H1 (cell line): ENCODE measurements at regions not wholly inside any gene's neighbourhood (a gene's known extent, or its start where the extent isn't known, plus 50 kb on each side); places are given as distances from the start of the nearest gene placed in this dataset.

Source experiments
- CTCF ChIA-PET: fragments of 300-600 bp; sonication (Branson Sonifier 250); formaldehyde crosslinking; loops from one replicate; lab custom pipeline; 2021; ENCODE audit not compliant: partially characterized antibody; lab: Charles Lee
- POLR2A ChIA-PET: fragments of 300-600 bp; sonication (Branson Sonifier 250); formaldehyde crosslinking; loops from one replicate; lab custom pipeline; 2021; ENCODE audit warnings: inconsistent platforms; ENCODE audit not compliant: partially characterized antibody; lab: Charles Lee
- DNase-seq, 2 experiments: peaks; one replicate each; pipeline versions ENCODE4 v3.0.0 to v3.0.0-alpha.2; 2010 to 2022; ENCODE audit warnings: low spot score in 2 of 2, low read depth in 1 of 2, mixed read lengths in 1 of 2
- FAIRE-seq: peaks from 2 replicates; lab custom pipeline; 2011; peaks lifted over from hg19 to GRCh38; lab: Jason Lieb, UNC
- H2AFZ ChIP-seq: 2 replicates; pipeline ENCODE4 v1.8.1; 2012; ENCODE audit warnings: low read length, inconsistent platforms
- H2AK5ac ChIP-seq: 2 replicates; pipeline ENCODE4 v1.6.1; 2013; ENCODE audit warnings: low read depth, low read length
- H2BK120ac ChIP-seq: replicated peaks from 2 replicates; pipeline ENCODE3; 2013; ENCODE audit warnings: low read depth, low read length, inconsistent platforms
- H2BK12ac ChIP-seq: 2 replicates; pipeline ENCODE4 v1.6.1; 2013; ENCODE audit warnings: low read depth, low read length
- H2BK15ac ChIP-seq: 2 replicates; pipeline ENCODE4 v1.6.1; 2013; ENCODE audit warnings: low read length
- H2BK20ac ChIP-seq: 2 replicates; pipeline ENCODE4 v1.6.1; 2013; ENCODE audit warnings: low read length
- H2BK5ac ChIP-seq: 2 replicates; pipeline ENCODE4 v1.6.1; 2013; ENCODE audit warnings: low read depth, low read length
- H3K14ac ChIP-seq: 2 replicates; pipeline ENCODE4 v1.6.1; 2013; ENCODE audit warnings: inconsistent platforms; ENCODE audit not compliant: insufficient read length
- H3K18ac ChIP-seq: 2 replicates; pipeline ENCODE4 v1.6.1; 2013; ENCODE audit warnings: low read length; ENCODE audit errors: extremely low read depth
- H3K23ac ChIP-seq: 2 replicates; pipeline ENCODE4 v1.6.1; 2013; ENCODE audit warnings: inconsistent platforms; ENCODE audit not compliant: insufficient read length
- H3K23me2 ChIP-seq: 2 replicates; pipeline ENCODE4 v1.6.1; 2013; ENCODE audit warnings: low read depth, low read length
- H3K27ac ChIP-seq: 2 replicates; pipeline ENCODE4 v1.6.1; 2011; ENCODE audit warnings: low read depth, low read length, inconsistent platforms
- H3K27me3 ChIP-seq, 4 experiments: replicated peaks in 1 of 4; 1 replicate in 1 of 4; 2 replicates in 3 of 4; pipeline versions ENCODE4 v1.6.1 to v1.8.1; 2011 to 2013; ENCODE audit warnings: low read length in 3 of 4, mild to moderate bottlenecking in 3 of 4, inconsistent platforms in 2 of 4, mixed read lengths in 2 of 4, moderate library complexity in 1 of 4; ENCODE audit not compliant: control insufficient read depth in 3 of 4, insufficient read depth in 3 of 4; ENCODE audit errors: extremely low read depth in 1 of 4
- H3K36me3 ChIP-seq, 4 experiments: 2 replicates each; pipeline versions ENCODE4 v1.6.1 to v1.8.1; 2011 to 2013; ENCODE audit warnings: mild to moderate bottlenecking in 4 of 4, low read length in 3 of 4, moderate library complexity in 2 of 4, control low read depth in 1 of 4, inconsistent platforms in 1 of 4; ENCODE audit not compliant: insufficient read depth in 4 of 4, control insufficient read depth in 2 of 4
- H3K4ac ChIP-seq: replicated peaks from 2 replicates; pipeline ENCODE3; 2013; ENCODE audit warnings: low read length, low read depth, mixed read lengths, inconsistent platforms; ENCODE audit not compliant: insufficient read length
- H3K4me1 ChIP-seq, 4 experiments: replicated peaks in 1 of 4; 1 replicate in 1 of 4; 2 replicates in 3 of 4; pipeline versions ENCODE4 v1.6.1 to v1.8.1; 2011 to 2013; ENCODE audit warnings: low read length in 3 of 4, inconsistent platforms in 2 of 4, mixed read lengths in 1 of 4; ENCODE audit not compliant: insufficient read depth in 4 of 4, control insufficient read depth in 3 of 4
- H3K4me2 ChIP-seq, 2 experiments: 2 replicates each; pipeline versions ENCODE4 v1.6.1 to v1.8.1; 2011 to 2013; ENCODE audit warnings: low read depth in 2 of 2, low read length in 2 of 2, control low read depth in 1 of 2, inconsistent platforms in 1 of 2, mild to moderate bottlenecking in 1 of 2; ENCODE audit not compliant: insufficient read depth in 1 of 2
- H3K4me3 ChIP-seq, 4 experiments: fragments of 200-600, 300-600 bp in 1 of 4; sonication (generic), shearing (Covaris generic), sonication (Bioruptor Twin) in 1 of 4; 2 replicates each; pipeline versions ENCODE4 v1.5.1 to v1.8.1; 2011 to 2016; ENCODE audit warnings: low read length in 4 of 4, low read depth in 3 of 4, control low read depth in 2 of 4, inconsistent platforms in 2 of 4, mild to moderate bottlenecking in 2 of 4, mixed read lengths in 1 of 4, moderate library complexity in 1 of 4; ENCODE audit not compliant: insufficient read depth in 2 of 4; ENCODE audit errors: extremely low read depth in 1 of 4
- H3K56ac ChIP-seq: replicated peaks from 2 replicates; pipeline ENCODE3; 2013; ENCODE audit warnings: low read depth, mild to moderate bottlenecking, mixed read lengths, low read length, inconsistent platforms; ENCODE audit not compliant: insufficient read length
- H3K79me1 ChIP-seq: 2 replicates; pipeline ENCODE4 v1.6.1; 2013; ENCODE audit warnings: low read depth, low read length, control low read depth
- H3K79me2 ChIP-seq, 2 experiments: 2 replicates each; pipeline versions ENCODE4 v1.6.1 to v1.8.1; 2012 to 2013; ENCODE audit warnings: low read length in 2 of 2, mild to moderate bottlenecking in 2 of 2, inconsistent platforms in 1 of 2; ENCODE audit not compliant: insufficient read depth in 2 of 2, control insufficient read depth in 1 of 2
- H3K9ac ChIP-seq, 4 experiments: replicated peaks in 1 of 4; 1 replicate in 1 of 4; 2 replicates in 3 of 4; pipeline versions ENCODE4 v1.6.1 to v1.8.1; 2011 to 2013; ENCODE audit warnings: low read depth in 3 of 4, low read length in 3 of 4, control low read depth in 2 of 4, mild to moderate bottlenecking in 2 of 4, moderate library complexity in 2 of 4, inconsistent platforms in 1 of 4; ENCODE audit errors: extremely low read depth in 1 of 4
- H3K9me3 ChIP-seq, 2 experiments: 2 replicates each; pipeline versions ENCODE4 v1.6.1 to v1.8.1; 2012 to 2013; ENCODE audit warnings: mild to moderate bottlenecking in 2 of 2, moderate library complexity in 2 of 2, control low read depth in 1 of 2, inconsistent platforms in 1 of 2, low read depth in 1 of 2, low read length in 1 of 2, mixed read lengths in 1 of 2; ENCODE audit not compliant: insufficient read depth in 2 of 2
- H4K20me1 ChIP-seq, 2 experiments: replicated peaks in 1 of 2; 2 replicates each; pipeline versions ENCODE3 to v1.8.1; 2011 to 2013; ENCODE audit warnings: inconsistent platforms in 2 of 2, low read length in 2 of 2, mild to moderate bottlenecking in 1 of 2; ENCODE audit not compliant: insufficient read depth in 2 of 2, control insufficient read depth in 1 of 2
- H4K5ac ChIP-seq: 2 replicates; pipeline ENCODE4 v1.6.1; 2013; ENCODE audit warnings: low read length, low read depth, mixed read lengths, inconsistent platforms; ENCODE audit not compliant: insufficient read length
- H4K8ac ChIP-seq: 2 replicates; pipeline ENCODE4 v1.8.0; 2013; ENCODE audit warnings: mild to moderate bottlenecking, moderate library complexity, low read length, inconsistent platforms; ENCODE audit not compliant: insufficient read depth; ENCODE audit errors: extremely low read depth
- H4K91ac ChIP-seq: replicated peaks from 2 replicates; pipeline ENCODE3; 2013; ENCODE audit warnings: low read length, mixed read lengths, inconsistent platforms; ENCODE audit not compliant: insufficient read length
- EZH2 ChIP-seq: fragments of 200-600 bp; sonication (generic); IDR thresholded peaks from 2 replicates; pipeline ENCODE4 v1.7.1; 2012; ENCODE audit warnings: low read depth, mild to moderate bottlenecking, moderate library complexity, low read length, inconsistent platforms; ENCODE audit not compliant: severe bottlenecking
- SIN3A ChIP-seq, 2 experiments: IDR thresholded peaks in 1 of 2; conservative IDR thresholded peaks in 1 of 2; 2 replicates each; pipeline ENCODE4 v1.6.1; 2011 to 2012; ENCODE audit warnings: low read length in 2 of 2, improper control_type of control experiment in 1 of 2, low read depth in 1 of 2, mild to moderate bottlenecking in 1 of 2
- SIX5 ChIP-seq: IDR thresholded peaks from 2 replicates; pipeline ENCODE4 v1.6.1; 2011; ENCODE audit warnings: mild to moderate bottlenecking, low read depth, low read length
- SP2 ChIP-seq: IDR thresholded peaks from 2 replicates; pipeline ENCODE4 v1.6.1; 2012; ENCODE audit warnings: mild to moderate bottlenecking, low read length, inconsistent platforms
- SUZ12 ChIP-seq: fragments of 200-600 bp; sonication (generic); IDR thresholded peaks from 2 replicates; pipeline ENCODE4 v1.6.1; 2012; ENCODE audit warnings: mild to moderate bottlenecking, inconsistent platforms, low read length, moderate library complexity, mixed read lengths
- WGBS, 2 experiments: shearing (Covaris generic) in 1 of 2; methylation state at CpG; one replicate each; pipeline versions ENCODE4 v1.1.6 to v1.1.7; 2013 to 2015; ENCODE audit warnings: low lambda C conversion rate in 2 of 2, mixed read lengths in 2 of 2, inconsistent platforms in 1 of 2, low coverage in 1 of 2, missing lambda C conversion rate in 1 of 2; ENCODE audit not compliant: insufficient replicate concordance in 2 of 2, insufficient coverage in 1 of 2, insufficient read length in 1 of 2; ENCODE audit errors: extremely low coverage in 1 of 2, missing lambda C conversion rate in 1 of 2; 5-methylcytosine and 5-hydroxymethylcytosine counted together

DNA sequence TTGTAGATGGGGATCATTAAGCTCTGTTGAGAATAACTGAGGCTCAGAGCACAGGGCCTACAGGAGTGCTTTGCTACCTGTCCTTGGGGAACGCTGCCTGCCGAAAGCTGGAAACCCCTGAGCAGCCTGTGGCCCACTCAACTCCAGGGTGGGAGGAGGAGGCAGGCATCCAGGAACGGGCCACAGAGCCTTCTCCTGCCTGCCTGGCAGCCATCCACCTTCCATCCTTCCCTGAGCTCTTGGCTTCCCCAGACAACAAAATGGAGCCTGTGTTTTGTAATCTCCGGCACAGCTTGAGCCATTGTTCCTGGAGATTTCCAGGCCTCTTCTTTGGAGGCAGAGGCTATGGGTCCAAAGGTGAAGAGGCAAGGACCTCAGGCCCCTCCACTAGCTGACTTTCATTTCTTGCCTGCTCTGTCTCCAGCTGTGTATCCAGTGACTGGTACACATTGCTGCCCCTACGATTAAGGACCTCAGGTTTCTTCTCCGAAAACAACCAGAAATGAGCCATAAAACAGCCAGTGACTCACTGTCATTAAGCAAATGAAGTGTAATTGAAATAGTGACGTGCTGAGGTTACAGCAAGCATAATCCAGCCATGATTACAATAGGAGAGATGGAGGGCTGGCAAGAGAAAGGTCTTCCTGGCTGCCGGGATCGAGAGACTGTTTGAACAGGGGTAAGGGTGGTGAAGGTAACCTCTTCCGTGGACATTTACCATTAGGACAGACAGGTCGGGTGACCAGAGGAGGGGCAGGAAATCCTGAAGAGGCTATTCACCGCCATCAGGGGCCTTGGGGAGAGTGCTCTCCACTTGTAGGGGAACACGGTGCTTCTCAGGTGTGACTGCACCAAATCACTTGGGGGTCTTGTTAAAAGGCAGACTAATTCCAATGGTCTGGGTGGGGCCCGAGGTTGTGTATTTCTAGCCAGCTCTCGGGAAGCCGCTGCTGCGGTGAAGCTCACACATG lies 56.3 kb upstream of the KCNA5 start:
- TF ChIP-seq SIN3A (conservative IDR thresholded peaks at IDR 0.05 in 1 of 2, IDR thresholded peaks at IDR 0.05 in 1 of 2; ENCODE audit: low read depth in 1 of 2, low read length in 2 of 2) (no peak), SP2 (no peak), EZH2 (no peak), SIX5 (no peak), SUZ12 (no peak)
- Histone ChIP-seq H2BK15ac (no peak overlapping the region; the same call in 1 of the 2 replicates), H2BK20ac (no peak overlapping the region), H3K79me1 (no peaks in the 10 kb centered on the region), H3K27me3 (no peaks in the 10 kb centered on the region; a peak in 2 of 7 replicates), H4K8ac (no peak overlapping the region), H4K5ac (no peak overlapping the region), H3K79me2 (no peaks in the 10 kb centered on the region), H3K23ac (no peak overlapping the region), H3K14ac (no peak overlapping the region), H2AK5ac (no peak overlapping the region), H3K56ac (no peak overlapping the region), H2BK5ac (no peak overlapping the region), H3K4me2 (no peak overlapping the region), H3K18ac (no peak overlapping the region), H2AFZ (no peak overlapping the region), H3K27ac (no peak overlapping the region), H3K4me3 (no peak overlapping the region), H3K23me2 (no peaks in the 10 kb centered on the region), H4K91ac (no peak overlapping the region), H2BK12ac (no peak overlapping the region), H3K9me3 (no peaks in the 10 kb centered on the region), H2BK120ac (no peak overlapping the region), H3K4me1 (peaks cover 0 to 7% (median 7%) of the 10 kb centered on the region in 4 experiments; a peak in 6 of 7 replicates), H3K9ac (no peak overlapping the region), H3K4ac (no peak overlapping the region), H3K36me3 (no peaks in the 10 kb centered on the region), H4K20me1 (no peaks in the 10 kb centered on the region)
- ChIA-PET POLR2A (no interaction called here), CTCF (interaction anchor here (0.7 to 3.8 kb wide), 9 partner anchors 8 to 224 kb away, joined by 3 to 41 read pairs (median 4); no protein-coding TSS in a partner anchor)
- DNase-seq: no peak
- WGBS, 2 experiments: 90% methylated on average over 17 of the region's 17 CpGs; no CpG with 5 or more reads in 1 of the 2 experiments
- FAIRE-seq: no peak
